Heart left ventricle (tissue), 13 donors: ENCODE measurements at regions not wholly inside any gene's neighbourhood (a gene's known extent, or its start where the extent isn't known, plus 50 kb on each side); places are given as distances from the start of the nearest gene placed in this dataset.

Source experiments
- CTCF ChIP-seq, 12 donors: fragments of 200-600 bp; sonication (generic) in 4 of 12; IDR thresholded peaks; one replicate each; pipeline versions ENCODE4 v1.5.0 to v1.8.0; 2018 to 2022; ENCODE audit warnings: antibody characterized with exemption in 12 of 12, mild to moderate bottlenecking in 5 of 12
- POLR2A ChIP-seq, 2 donors: fragments of 450-650 bp; IDR thresholded peaks; one replicate each; pipeline ENCODE4 v1.6.1; 2017; ENCODE audit warnings: antibody characterized with exemption in 2 of 2, mild to moderate bottlenecking in 2 of 2, moderate library complexity in 2 of 2
- donor health status: ischemic (EF 13 %, LVEDD 7.1; RV severe dilation, severe dysfunction).
- donor health status: DM: no; HTN: yes; CAD: no.
- donor health status: DM: no; HTN: no; CAD: no.
- donor health status: ischemic (EF 25% LVEDD 6.9; RV normal size, moderate dysfunction).
- donor health status: ischemic (EF 25% LVEDD 5.7; RV mildly dilated, moderate dysfunction).
- donor health status: ischemic (EF 35%, LVEDD 5.7; RV mildly dilated, moderate dysfunction).
- donor health status: nonischemic (EF 11% LVEDD 7.7; RV severe dilation, severe dysfunction).
- donor health status: DM: yes; HTN: yes; CAD: no.
- donor health status: PGD.
- donor health status: ischemic (EF 29% LVEDD 5.4; RV normal size, mild dysfunction).
- donor health status: nonischemic (EF 23%, LVEDD 6.1; RV moderate dilation, normal function).

GRCh38 chr1:216849146-216849545 is 125.9 kb upstream of the ESRRG start:
- TF ChIP-seq CTCF (IDR thresholded peaks at IDR 0.05) (no peak), POLR2A (IDR thresholded peaks at IDR 0.05) (no peak)
